ENCODE measurements at regions not wholly inside any gene's neighbourhood (a gene's known extent, or its start where the extent isn't known, plus 50 kb on each side); places are given as distances from the start of the nearest gene placed in this dataset.
"Not testable (repeated sequence)": the region's sequence is repeated elsewhere in the genome, so short reads cannot be mapped to it uniquely, and the experiment has no call there.

DNA sequence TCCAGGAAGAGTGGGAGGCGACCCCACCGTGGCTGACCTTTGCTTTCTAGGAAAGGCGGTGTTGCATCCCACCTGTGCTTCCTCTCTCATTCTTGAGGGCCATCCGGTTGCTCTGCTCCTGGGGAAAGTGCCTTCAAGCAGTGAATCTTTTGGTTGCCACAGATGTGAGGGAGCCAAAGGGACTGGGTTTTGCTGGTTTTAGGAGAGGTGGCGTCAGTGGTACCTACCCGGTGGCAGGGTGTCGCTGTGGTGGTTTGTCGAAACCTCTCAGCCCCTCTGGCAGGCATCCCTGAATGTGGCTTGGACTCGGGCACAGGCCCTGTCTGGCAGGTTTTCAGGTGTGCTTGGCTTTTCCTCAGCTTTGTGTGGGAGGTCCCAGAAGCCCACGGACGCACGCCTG is 611.5 kb downstream of the KCNJ18 start:
- Histone ChIP-seq H4K20me1 (ENCODE audit: insufficient read depth) (no peaks in the 10 kb centered on the region), H3K27ac (no peak overlapping the region), H3K4me3 (no peak overlapping the region), H2AFZ (no peak overlapping the region), H3K36me3 (ENCODE audit: low read depth) (no peaks in the 10 kb centered on the region), H3K27me3 (ENCODE audit: insufficient read depth, low read depth) (peaks cover 78% of the 10 kb centered on the region), H3K9me2 (ENCODE audit: insufficient read depth) (no peaks in the 10 kb centered on the region), H3K9me3 (ENCODE audit: insufficient read depth, low read depth) (no peaks in the 10 kb centered on the region), H3F3A (ENCODE audit: insufficient read depth, low read depth) (no peaks in the 10 kb centered on the region), H3K4me2 (no peak overlapping the region), H3K4me1 (replicated peaks; ENCODE audit: insufficient read depth) (no peaks in the 10 kb centered on the region), H3K79me2 (ENCODE audit: low read depth) (no peaks in the 10 kb centered on the region)
- ChIA-PET CTCF (no interaction called here), POLR2A (ENCODE audit: unreplicated experiment) (no interaction called here)
- no peak for DNase-seq
- BruUV-seq (replicated peaks) = no TSS peak
- TF ChIP-seq EZH2 (IDR thresholded peaks at IDR 0.05; ENCODE audit: low read depth) = no peak
- TF ChIP-seq, protein P1, sequence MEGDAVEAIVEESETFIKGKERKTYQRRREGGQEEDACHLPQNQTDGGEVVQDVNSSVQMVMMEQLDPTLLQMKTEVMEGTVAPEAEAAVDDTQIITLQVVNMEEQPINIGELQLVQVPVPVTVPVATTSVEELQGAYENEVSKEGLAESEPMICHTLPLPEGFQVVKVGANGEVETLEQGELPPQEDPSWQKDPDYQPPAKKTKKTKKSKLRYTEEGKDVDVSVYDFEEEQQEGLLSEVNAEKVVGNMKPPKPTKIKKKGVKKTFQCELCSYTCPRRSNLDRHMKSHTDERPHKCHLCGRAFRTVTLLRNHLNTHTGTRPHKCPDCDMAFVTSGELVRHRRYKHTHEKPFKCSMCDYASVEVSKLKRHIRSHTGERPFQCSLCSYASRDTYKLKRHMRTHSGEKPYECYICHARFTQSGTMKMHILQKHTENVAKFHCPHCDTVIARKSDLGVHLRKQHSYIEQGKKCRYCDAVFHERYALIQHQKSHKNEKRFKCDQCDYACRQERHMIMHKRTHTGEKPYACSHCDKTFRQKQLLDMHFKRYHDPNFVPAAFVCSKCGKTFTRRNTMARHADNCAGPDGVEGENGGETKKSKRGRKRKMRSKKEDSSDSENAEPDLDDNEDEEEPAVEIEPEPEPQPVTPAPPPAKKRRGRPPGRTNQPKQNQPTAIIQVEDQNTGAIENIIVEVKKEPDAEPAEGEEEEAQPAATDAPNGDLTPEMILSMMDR (conservative IDR thresholded peaks at IDR 0.05) = no peak
- intact Hi-C loops (cut with micrococcal nuclease; ENCODE audit: unreplicated experiment) = no loop called here

DNA sequence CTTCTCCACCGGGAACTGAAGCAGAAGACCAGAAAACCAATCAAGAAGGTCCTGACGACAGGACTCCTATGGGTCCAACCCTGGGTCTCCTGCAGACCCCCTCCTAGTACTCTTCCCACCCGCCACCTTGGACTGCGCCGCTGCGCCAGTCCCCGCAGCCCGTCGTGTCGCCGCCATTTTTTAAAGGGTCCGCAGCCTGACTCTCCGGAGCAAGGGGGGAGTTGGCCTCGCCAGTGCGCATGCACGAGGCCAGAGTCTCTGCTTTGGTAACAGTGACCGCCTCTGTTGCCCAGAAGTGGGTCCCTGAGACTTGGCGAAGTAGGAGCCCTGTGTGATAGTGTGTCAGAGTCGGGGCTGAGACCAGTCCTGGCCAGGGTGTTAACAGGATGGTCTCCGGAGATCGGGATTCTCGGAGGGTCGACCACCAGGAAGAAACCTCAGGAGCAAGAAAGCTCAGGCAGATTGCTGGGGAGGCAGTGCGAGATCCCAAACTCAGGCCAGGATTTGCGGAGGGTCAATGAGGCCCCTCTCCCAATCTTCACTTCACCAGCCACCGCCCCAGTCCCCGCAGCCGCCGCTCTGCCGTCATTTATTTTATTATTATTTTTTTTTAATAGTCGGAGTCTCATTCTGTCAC is 612.5 kb downstream of the KCNJ18 start:
- Histone ChIP-seq H3K9me3 (ENCODE audit: insufficient read depth, low read depth) (no peaks in the 10 kb centered on the region), H3K27me3 (ENCODE audit: insufficient read depth, low read depth) (peaks cover 71% of the 10 kb centered on the region), H4K20me1 (ENCODE audit: insufficient read depth) (no peaks in the 10 kb centered on the region), H2AFZ (no peak overlapping the region), H3K4me3 (no peak overlapping the region), H3F3A (ENCODE audit: insufficient read depth, low read depth) (no peaks in the 10 kb centered on the region), H3K4me1 (replicated peaks; ENCODE audit: insufficient read depth) (no peaks in the 10 kb centered on the region), H3K36me3 (ENCODE audit: low read depth) (no peaks in the 10 kb centered on the region), H3K4me2 (no peak overlapping the region), H3K27ac (no peak overlapping the region), H3K9me2 (ENCODE audit: insufficient read depth) (no peaks in the 10 kb centered on the region), H3K79me2 (ENCODE audit: low read depth) (no peaks in the 10 kb centered on the region)
- CTCF ChIA-PET = no interaction called here
- no peak for TF ChIP-seq EZH2 (IDR thresholded peaks at IDR 0.05; ENCODE audit: low read depth)
- TF ChIP-seq, protein P1 (conservative IDR thresholded peaks at IDR 0.05) = no peak
- POLR2A ChIA-PET (ENCODE audit: unreplicated experiment) = no interaction called here
- DNase-seq = no peak
- BruUV-seq (replicated peaks) = no TSS peak
- intact Hi-C loops (cut with micrococcal nuclease; ENCODE audit: unreplicated experiment) = no loop called here

DNA sequence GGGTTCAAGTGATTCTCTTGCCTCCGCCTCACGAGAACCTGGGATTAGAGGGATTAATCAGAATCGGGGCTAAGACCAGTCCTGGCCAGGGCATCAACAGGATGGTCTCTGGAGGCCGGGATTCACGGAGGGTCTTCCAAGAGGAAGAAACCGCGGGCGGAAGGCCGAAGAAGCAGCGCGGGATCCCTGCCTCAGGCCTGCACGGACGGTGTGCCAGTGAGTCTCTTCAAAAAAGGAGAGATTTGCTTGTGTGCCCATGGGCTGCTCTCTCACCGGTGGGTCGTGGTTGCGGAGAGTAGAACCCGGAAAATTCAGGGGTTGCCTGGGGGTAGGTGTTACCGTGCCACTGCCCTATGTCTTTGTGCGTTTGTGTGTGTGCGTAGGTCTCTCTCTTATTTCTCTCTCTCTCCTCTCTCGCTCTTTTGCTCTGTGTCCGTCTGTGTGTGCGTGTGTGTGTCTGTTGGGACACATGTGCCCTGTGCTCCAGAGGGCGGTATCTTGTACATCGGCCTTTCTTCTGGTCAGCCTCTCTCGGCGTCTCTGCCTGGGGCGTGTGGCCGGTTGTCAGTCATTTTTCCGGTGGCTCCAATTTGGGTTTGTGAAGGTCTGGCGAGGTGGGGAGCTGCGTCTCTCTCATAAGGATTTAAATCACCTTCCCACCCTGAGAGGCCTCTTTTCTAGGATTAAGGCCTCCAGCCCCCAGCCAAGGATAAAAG is 613.2 kb downstream of the KCNJ18 start:
- Histone ChIP-seq H3K4me3 (no peak overlapping the region), H4K20me1 (ENCODE audit: insufficient read depth) (no peaks in the 10 kb centered on the region), H3K79me2 (ENCODE audit: low read depth) (no peaks in the 10 kb centered on the region), H3K4me1 (replicated peaks; ENCODE audit: insufficient read depth) (no peaks in the 10 kb centered on the region), H2AFZ (no peak overlapping the region), H3K27ac (no peak overlapping the region), H3K4me2 (no peak overlapping the region), H3K9me2 (ENCODE audit: insufficient read depth) (no peaks in the 10 kb centered on the region), H3K36me3 (ENCODE audit: low read depth) (no peaks in the 10 kb centered on the region), H3K9me3 (ENCODE audit: insufficient read depth, low read depth) (no peaks in the 10 kb centered on the region), H3F3A (ENCODE audit: insufficient read depth, low read depth) (no peaks in the 10 kb centered on the region), H3K27me3 (ENCODE audit: insufficient read depth, low read depth) (peaks cover 72% of the 10 kb centered on the region)
- BruUV-seq (replicated peaks) = no TSS peak
- DNase-seq = no peak
- POLR2A ChIA-PET (ENCODE audit: unreplicated experiment) = no interaction called here
- TF ChIP-seq, protein P1 (conservative IDR thresholded peaks at IDR 0.05) = no peak
- no peak for TF ChIP-seq EZH2 (IDR thresholded peaks at IDR 0.05; ENCODE audit: low read depth)
- CTCF ChIA-PET = no interaction called here
- intact Hi-C loops (cut with micrococcal nuclease; ENCODE audit: unreplicated experiment) = no loop called here

DNA sequence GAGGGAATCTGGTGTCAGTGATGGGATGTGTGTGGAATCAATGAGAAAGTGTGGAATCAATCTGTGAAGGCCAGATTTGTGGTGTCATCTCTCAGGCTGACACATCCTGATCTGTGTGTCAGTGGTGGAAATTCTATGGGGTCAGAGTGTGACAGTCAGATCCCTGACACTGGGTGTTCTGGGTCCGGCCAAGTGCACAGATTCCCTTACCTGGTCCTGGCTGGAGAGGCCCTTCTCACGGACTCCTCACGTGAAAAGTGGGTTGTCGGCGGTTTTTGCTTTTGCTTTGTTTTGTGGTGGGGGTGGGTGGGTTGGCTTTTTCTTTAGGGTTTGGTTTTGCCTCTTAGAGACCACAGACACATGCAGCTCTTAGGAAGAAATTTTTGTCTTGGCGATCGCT is 618.0 kb downstream of the KCNJ18 start:
- H3K79me2 ChIP-seq (ENCODE audit: low read depth); H3K4me1 ChIP-seq (replicated peaks; ENCODE audit: insufficient read depth); H4K20me1 ChIP-seq (ENCODE audit: insufficient read depth); CTCF ChIA-PET; H3K36me3 ChIP-seq (ENCODE audit: low read depth); POLR2A ChIA-PET (ENCODE audit: unreplicated experiment); H3F3A ChIP-seq (ENCODE audit: insufficient read depth, low read depth); H3K9me2 ChIP-seq (ENCODE audit: insufficient read depth); BruUV-seq (replicated peaks); H3K4me2 ChIP-seq; H2AFZ ChIP-seq; H3K4me3 ChIP-seq; H3K27ac ChIP-seq; DNase-seq; intact Hi-C loops (cut with micrococcal nuclease; ENCODE audit: unreplicated experiment); H3K9me3 ChIP-seq (ENCODE audit: insufficient read depth, low read depth): not testable (repeated sequence)
- H3K27me3 ChIP-seq (ENCODE audit: insufficient read depth, low read depth) = peaks cover 57% of the 10 kb centered on the region
